Erythroblast (primary cell): ENCODE measurements at regions not wholly inside any gene's neighbourhood (a gene's known extent, or its start where the extent isn't known, plus 50 kb on each side); places are given as distances from the start of the nearest gene placed in this dataset.

Experiments used
- GATA1 ChIP-seq: IDR thresholded peaks from 2 replicates; pipeline ENCODE4 v1.6.1; 2011; ENCODE audit warnings: low read depth, mild to moderate bottlenecking, control low read depth, low read length, moderate library complexity
- POLR2A ChIP-seq: IDR thresholded peaks from 2 replicates; pipeline ENCODE4 v1.6.1; 2011; ENCODE audit warnings: mild to moderate bottlenecking, low read length

- TF ChIP-seq POLR2A = no peak
- no peak for TF ChIP-seq GATA1
These were observed 49.9 kb upstream of the SYN3 start for GRCh38 chr22:33108037-33108436.
